ENCODE measurements at regions not wholly inside any gene's neighbourhood (a gene's known extent, or its start where the extent isn't known, plus 50 kb on each side); places are given as distances from the start of the nearest gene placed in this dataset.

DNA sequence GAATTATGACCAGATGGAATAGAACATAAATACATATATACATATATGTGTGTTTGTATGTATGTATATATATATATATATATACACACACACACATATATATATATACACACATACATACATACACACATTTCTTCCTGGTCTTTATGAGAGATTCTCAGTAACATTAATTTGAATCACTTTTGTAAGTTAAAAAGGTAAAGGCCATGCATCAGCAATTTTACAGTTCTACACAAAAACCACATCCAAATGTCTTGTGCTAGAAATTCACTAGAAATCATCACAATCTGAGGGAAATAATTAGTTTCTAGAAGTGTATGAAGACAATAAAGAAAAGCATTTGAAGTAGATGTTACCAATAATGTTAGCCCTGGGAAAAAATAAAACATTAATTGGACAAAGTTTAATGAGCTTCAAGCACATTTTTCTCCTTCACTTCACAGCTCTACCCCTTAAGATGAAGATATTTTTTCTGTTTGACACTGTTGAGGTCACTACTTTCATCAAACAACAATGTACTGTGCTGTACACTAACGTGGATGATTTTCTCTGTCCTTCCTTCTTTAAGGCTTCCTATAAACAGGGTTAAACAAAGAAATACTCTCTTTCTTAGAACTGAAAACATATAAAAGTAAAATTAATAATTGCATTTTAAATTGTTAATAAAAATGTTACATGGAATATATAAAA, 189.2 kb upstream of the NR4A3 start:
- H3K4me3 ChIP-seq (ENCODE audit: low read depth, low read length), result no peak overlapping the region
- TF ChIP-seq, protein P1, sequence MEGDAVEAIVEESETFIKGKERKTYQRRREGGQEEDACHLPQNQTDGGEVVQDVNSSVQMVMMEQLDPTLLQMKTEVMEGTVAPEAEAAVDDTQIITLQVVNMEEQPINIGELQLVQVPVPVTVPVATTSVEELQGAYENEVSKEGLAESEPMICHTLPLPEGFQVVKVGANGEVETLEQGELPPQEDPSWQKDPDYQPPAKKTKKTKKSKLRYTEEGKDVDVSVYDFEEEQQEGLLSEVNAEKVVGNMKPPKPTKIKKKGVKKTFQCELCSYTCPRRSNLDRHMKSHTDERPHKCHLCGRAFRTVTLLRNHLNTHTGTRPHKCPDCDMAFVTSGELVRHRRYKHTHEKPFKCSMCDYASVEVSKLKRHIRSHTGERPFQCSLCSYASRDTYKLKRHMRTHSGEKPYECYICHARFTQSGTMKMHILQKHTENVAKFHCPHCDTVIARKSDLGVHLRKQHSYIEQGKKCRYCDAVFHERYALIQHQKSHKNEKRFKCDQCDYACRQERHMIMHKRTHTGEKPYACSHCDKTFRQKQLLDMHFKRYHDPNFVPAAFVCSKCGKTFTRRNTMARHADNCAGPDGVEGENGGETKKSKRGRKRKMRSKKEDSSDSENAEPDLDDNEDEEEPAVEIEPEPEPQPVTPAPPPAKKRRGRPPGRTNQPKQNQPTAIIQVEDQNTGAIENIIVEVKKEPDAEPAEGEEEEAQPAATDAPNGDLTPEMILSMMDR (IDR thresholded peaks at IDR 0.05; ENCODE audit: control insufficient read depth, extremely low read depth, insufficient read depth), result no peak
- no peak for DNase-seq (ENCODE audit: low read depth)

DNA sequence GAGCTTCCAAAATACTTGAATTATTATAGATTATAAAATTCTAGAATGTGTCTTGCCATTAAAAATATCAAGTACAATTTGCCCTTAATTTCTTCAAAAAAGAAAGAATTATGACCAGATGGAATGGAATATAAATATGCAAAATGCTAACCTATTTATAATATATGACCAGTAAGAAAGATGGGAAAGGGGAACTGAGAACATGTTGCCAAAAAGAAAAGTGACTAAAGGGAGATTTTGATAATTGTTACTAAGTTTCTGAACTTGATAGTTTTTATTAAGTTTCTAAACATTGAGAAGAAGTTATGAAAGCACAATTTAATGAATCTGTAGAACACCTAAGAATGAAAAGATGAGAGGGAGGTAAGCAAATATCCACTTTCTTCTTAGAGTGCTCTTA, 188.4 kb upstream of the NR4A3 start:
- TF ChIP-seq, protein P1 (IDR thresholded peaks at IDR 0.05; ENCODE audit: control insufficient read depth, extremely low read depth, insufficient read depth), result no peak
- H3K4me3 ChIP-seq (ENCODE audit: low read depth, low read length), result no peak overlapping the region
- no peak for DNase-seq (ENCODE audit: low read depth)

DNA sequence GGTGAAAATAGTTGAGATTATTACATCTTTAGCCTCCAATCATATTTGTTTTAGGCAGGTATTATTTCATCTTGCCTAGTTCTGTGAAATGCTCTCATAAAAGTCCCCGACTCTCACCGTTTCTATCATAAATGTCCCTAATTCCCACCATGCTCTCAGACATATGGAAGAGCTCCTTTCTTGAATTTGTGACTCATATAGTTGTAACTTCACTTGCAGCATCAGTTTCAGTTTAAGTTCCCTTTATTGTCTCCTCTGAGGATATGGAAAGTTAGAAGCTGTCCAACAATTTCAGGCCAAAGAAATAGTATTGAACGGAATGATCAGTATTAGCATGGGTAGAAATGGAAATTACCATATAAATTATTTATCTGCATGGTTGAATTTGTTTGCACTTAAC, 187.5 kb upstream of the NR4A3 start:
- TF ChIP-seq, protein P1 (IDR thresholded peaks at IDR 0.05; ENCODE audit: control insufficient read depth, extremely low read depth, insufficient read depth), result no peak
- no peak for DNase-seq (ENCODE audit: low read depth)
- H3K4me3 ChIP-seq (ENCODE audit: low read depth, low read length), result no peak overlapping the region

DNA sequence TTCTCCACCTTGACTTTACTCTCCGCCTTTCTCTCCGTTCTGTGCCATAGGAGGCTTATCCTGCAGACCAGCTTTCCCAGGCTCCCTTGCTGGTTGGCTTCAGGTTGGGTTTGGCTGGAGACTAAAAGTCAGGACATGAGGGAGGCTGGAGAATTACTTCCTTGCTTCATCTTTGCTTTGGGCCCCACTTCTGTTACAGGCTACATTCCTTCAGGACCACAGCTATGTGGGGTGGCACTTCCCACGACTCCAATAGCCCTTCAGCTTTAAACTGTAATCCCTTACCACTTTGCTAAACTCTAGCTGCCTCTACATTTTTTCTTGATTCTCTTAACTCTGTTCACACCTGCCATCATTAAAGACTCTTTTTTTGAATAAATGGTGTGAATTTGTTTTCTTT, 186.7 kb upstream of the NR4A3 start:
- DNase-seq (ENCODE audit: low read depth), result no peak
- TF ChIP-seq, protein P1 (IDR thresholded peaks at IDR 0.05; ENCODE audit: control insufficient read depth, extremely low read depth, insufficient read depth), result no peak
- no peak overlapping the region for H3K4me3 ChIP-seq (ENCODE audit: low read depth, low read length)

DNA sequence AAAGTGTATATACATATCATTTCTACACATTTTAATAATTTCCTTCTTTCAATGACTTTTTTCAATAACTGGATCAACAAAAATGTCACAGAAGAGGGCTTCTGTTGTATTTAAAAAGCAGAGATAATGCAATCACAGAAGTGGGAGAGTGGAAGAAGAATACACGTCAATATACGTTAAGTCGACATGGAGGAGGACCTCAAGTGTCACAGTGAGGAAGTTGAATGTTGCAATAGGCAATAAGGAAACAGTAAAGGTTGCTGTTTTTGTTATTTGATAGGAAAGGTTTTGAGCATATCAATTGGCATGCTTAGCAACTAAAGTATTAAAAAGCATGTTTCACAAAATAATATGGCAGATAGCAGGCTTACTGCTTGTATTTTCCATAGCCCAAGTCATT, 184.0 kb upstream of the NR4A3 start:
- no peak overlapping the region for H3K4me3 ChIP-seq (ENCODE audit: low read depth, low read length)
- DNase-seq (ENCODE audit: low read depth), result no peak
- TF ChIP-seq, protein P1 (IDR thresholded peaks at IDR 0.05; ENCODE audit: control insufficient read depth, extremely low read depth, insufficient read depth), result no peak

DNA sequence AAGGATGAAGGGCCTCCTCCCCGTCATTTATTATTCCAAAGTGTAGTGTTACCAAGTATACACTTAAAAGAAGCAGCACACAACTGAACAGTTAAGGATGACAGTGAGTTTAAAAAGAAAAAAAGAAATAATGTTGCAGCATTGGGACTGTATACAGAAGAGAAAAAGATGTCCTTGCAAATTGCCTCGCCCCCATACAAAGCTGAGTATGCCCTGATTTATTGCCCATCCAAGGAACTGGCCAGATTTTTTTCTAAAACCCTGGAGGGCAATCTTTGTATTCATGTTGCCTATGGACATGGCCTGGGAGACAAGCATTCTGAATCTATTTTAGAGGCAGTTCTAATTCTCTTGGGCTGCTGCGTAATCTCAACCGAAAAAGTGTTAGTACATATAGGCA, 182.7 kb upstream of the NR4A3 start:
- no peak overlapping the region for H3K4me3 ChIP-seq (ENCODE audit: low read depth, low read length)
- DNase-seq (ENCODE audit: low read depth), result no peak
- TF ChIP-seq, protein P1 (IDR thresholded peaks at IDR 0.05; ENCODE audit: control insufficient read depth, extremely low read depth, insufficient read depth), result no peak

DNA sequence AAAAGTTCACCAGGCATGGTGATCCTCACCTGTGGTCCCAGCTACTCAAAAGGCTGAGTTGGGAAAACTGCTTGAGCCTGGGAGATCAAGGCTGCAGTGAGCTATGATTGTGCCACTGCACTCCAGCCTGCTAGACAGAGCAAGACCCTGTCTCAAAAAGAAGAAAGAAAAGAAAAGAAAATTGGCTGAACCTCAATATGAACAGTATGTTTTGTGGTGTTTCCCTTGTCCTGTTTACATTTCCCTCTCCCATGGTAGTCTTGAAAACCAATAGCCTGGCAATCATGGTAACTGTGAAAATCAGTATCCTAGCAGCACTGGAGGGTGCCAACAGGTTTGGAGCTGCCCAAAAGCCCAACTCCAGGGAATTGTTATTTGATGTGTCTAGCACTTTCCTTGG, 174.1 kb upstream of the NR4A3 start:
- H3K4me3 ChIP-seq (ENCODE audit: low read depth, low read length), result no peak overlapping the region
- no peak for DNase-seq (ENCODE audit: low read depth)
- TF ChIP-seq, protein P1 (IDR thresholded peaks at IDR 0.05; ENCODE audit: control insufficient read depth, extremely low read depth, insufficient read depth), result no peak
